Activated T-helper 2 cell treated with anti-CD3 and anti-CD28 coated beads, Interferon-gamma antibody, Interleukin-2, Interleukin-4, amounts not matched to agents 10 μg/mL and 5 μg/mL and 100 μg/mL, durations not matched to agents 14 hours and 24 hours and 36 hours (primary cell): ENCODE measurements at regions not wholly inside any gene's neighbourhood (a gene's known extent, or its start where the extent isn't known, plus 50 kb on each side); places are given as distances from the start of the nearest gene placed in this dataset.

ENCODE experiments used
- DNase-seq: peaks from one replicate; pipeline ENCODE4 v3.0.0; 2021; ENCODE audit warnings: low spot score
- H3K27ac Mint-ChIP-seq: one replicate; pipeline ENCODE4 v1.8.0; 2021; ENCODE audit warnings: mixed read lengths
- H3K27me3 Mint-ChIP-seq: one replicate; pipeline ENCODE4 v1.8.0; 2021; ENCODE audit warnings: low read depth, mixed read lengths
- H3K36me3 Mint-ChIP-seq: one replicate; pipeline ENCODE4 v1.8.0; 2021; ENCODE audit warnings: low read depth, mixed read lengths
- H3K4me1 Mint-ChIP-seq: one replicate; pipeline ENCODE4 v1.8.0; 2021; ENCODE audit warnings: low read depth, mixed read lengths
- H3K4me3 Mint-ChIP-seq: one replicate; pipeline ENCODE4 v1.8.0; 2021; ENCODE audit warnings: low read depth, mild to moderate bottlenecking, moderate library complexity, mixed read lengths
- H3K9me3 Mint-ChIP-seq: one replicate; pipeline ENCODE4 v1.8.0; 2021; ENCODE audit warnings: mixed read lengths
- intact Hi-C: fragments of 100-400 bp; cut with micrococcal nuclease; formaldehyde crosslinking; loops from one replicate; pipeline ENCODE4 v1.15.1; 2023

GRCh38 chrX:129037389-129037788 lies 485.9 kb downstream of the SMARCA1 start:
- Mint-ChIP-seq H3K36me3 (no peaks in the 10 kb centered on the region), H3K4me1 (no peaks in the 10 kb centered on the region), H3K27me3 (no peaks in the 10 kb centered on the region), H3K27ac (no peak overlapping the region), H3K4me3 (no peak overlapping the region), H3K9me3 (no peaks in the 10 kb centered on the region)
- no peak for DNase-seq
- intact Hi-C loops: no loop called here

- intact Hi-C loops: no loop called here
- Mint-ChIP-seq H3K27ac (no peak overlapping the region), H3K4me1 (no peaks in the 10 kb centered on the region), H3K36me3 (no peaks in the 10 kb centered on the region), H3K9me3 (no peaks in the 10 kb centered on the region), H3K27me3 (no peaks in the 10 kb centered on the region), H3K4me3 (no peak overlapping the region)
- DNase-seq: no peak
Measured at GRCh38 chrX:129035180-129035579, 488.1 kb downstream of the SMARCA1 start.

GRCh38 chrX:129034196-129034595 lies 489.1 kb downstream of the SMARCA1 start:
- Mint-ChIP-seq H3K4me1 (no peaks in the 10 kb centered on the region), H3K27me3 (no peaks in the 10 kb centered on the region), H3K4me3 (no peak overlapping the region), H3K36me3 (no peaks in the 10 kb centered on the region), H3K27ac (no peak overlapping the region), H3K9me3 (no peaks in the 10 kb centered on the region)
- intact Hi-C loops: no loop called here
- no peak for DNase-seq

- no peak for DNase-seq
- intact Hi-C loops: no loop called here
- H3K9me3 Mint-ChIP-seq: no peaks in the 10 kb centered on the region
- H3K4me1 Mint-ChIP-seq: no peaks in the 10 kb centered on the region
- no peaks in the 10 kb centered on the region for H3K36me3 Mint-ChIP-seq
- no peak overlapping the region for H3K4me3 Mint-ChIP-seq
- H3K27me3 Mint-ChIP-seq: no peaks in the 10 kb centered on the region
- no peak overlapping the region for H3K27ac Mint-ChIP-seq
Measured at GRCh38 chrX:129026202-129026601, 497.1 kb downstream of the SMARCA1 start.

GRCh38 chrX:129025376-129025775 lies 497.9 kb downstream of the SMARCA1 start:
- no peaks in the 10 kb centered on the region for H3K27me3 Mint-ChIP-seq
- H3K4me3 Mint-ChIP-seq: no peak overlapping the region
- no peak for DNase-seq
- H3K4me1 Mint-ChIP-seq: no peaks in the 10 kb centered on the region
- no peak overlapping the region for H3K27ac Mint-ChIP-seq
- H3K9me3 Mint-ChIP-seq: no peaks in the 10 kb centered on the region
- intact Hi-C loops: no loop called here
- no peaks in the 10 kb centered on the region for H3K36me3 Mint-ChIP-seq

- intact Hi-C loops: no loop called here
- Mint-ChIP-seq H3K4me3 (no peak overlapping the region), H3K4me1 (no peaks in the 10 kb centered on the region), H3K27ac (no peak overlapping the region), H3K36me3 (no peaks in the 10 kb centered on the region), H3K27me3 (no peaks in the 10 kb centered on the region), H3K9me3 (no peaks in the 10 kb centered on the region)
- no peak for DNase-seq
Measured at GRCh38 chrX:129019412-129019811, 503.9 kb downstream of the SMARCA1 start.

- Mint-ChIP-seq H3K27ac (no peak overlapping the region), H3K9me3 (no peaks in the 10 kb centered on the region), H3K4me1 (no peaks in the 10 kb centered on the region), H3K36me3 (no peaks in the 10 kb centered on the region), H3K27me3 (no peaks in the 10 kb centered on the region), H3K4me3 (no peak overlapping the region)
- intact Hi-C loops: no loop called here
- DNase-seq: no peak
Measured at GRCh38 chrX:129015381-129015780, 507.9 kb downstream of the SMARCA1 start.

GRCh38 chrX:129013574-129013973 lies 509.7 kb downstream of the SMARCA1 start:
- no peaks in the 10 kb centered on the region for H3K36me3 Mint-ChIP-seq
- no peaks in the 10 kb centered on the region for H3K27me3 Mint-ChIP-seq
- H3K4me1 Mint-ChIP-seq: no peaks in the 10 kb centered on the region
- no peak overlapping the region for H3K4me3 Mint-ChIP-seq
- H3K9me3 Mint-ChIP-seq: no peaks in the 10 kb centered on the region
- intact Hi-C loops: no loop called here
- DNase-seq: no peak
- H3K27ac Mint-ChIP-seq: no peak overlapping the region

GRCh38 chrX:129007631-129008030 lies 515.7 kb downstream of the SMARCA1 start:
- H3K4me1 Mint-ChIP-seq: no peaks in the 10 kb centered on the region
- no peaks in the 10 kb centered on the region for H3K36me3 Mint-ChIP-seq
- DNase-seq: no peak
- no peaks in the 10 kb centered on the region for H3K27me3 Mint-ChIP-seq
- no peak overlapping the region for H3K27ac Mint-ChIP-seq
- intact Hi-C loops: no loop called here
- no peak overlapping the region for H3K4me3 Mint-ChIP-seq
- H3K9me3 Mint-ChIP-seq: no peaks in the 10 kb centered on the region

GRCh38 chrX:129006491-129006890 lies 516.8 kb downstream of the SMARCA1 start:
- H3K27ac Mint-ChIP-seq: no peak overlapping the region
- no peaks in the 10 kb centered on the region for H3K27me3 Mint-ChIP-seq
- no peaks in the 10 kb centered on the region for H3K36me3 Mint-ChIP-seq
- DNase-seq: no peak
- no peaks in the 10 kb centered on the region for H3K9me3 Mint-ChIP-seq
- no peaks in the 10 kb centered on the region for H3K4me1 Mint-ChIP-seq
- H3K4me3 Mint-ChIP-seq: no peak overlapping the region
- intact Hi-C loops: no loop called here

- Mint-ChIP-seq H3K36me3 (no peaks in the 10 kb centered on the region), H3K27ac (no peak overlapping the region), H3K9me3 (no peaks in the 10 kb centered on the region), H3K27me3 (no peaks in the 10 kb centered on the region), H3K4me1 (no peaks in the 10 kb centered on the region), H3K4me3 (no peak overlapping the region)
- DNase-seq: no peak
- intact Hi-C loops: no loop called here
Measured at GRCh38 chrX:129000797-129001196, 522.5 kb downstream of the SMARCA1 start.

- H3K9me3 Mint-ChIP-seq: no peaks in the 10 kb centered on the region
- intact Hi-C loops: no loop called here
- no peak for DNase-seq
Measured at GRCh38 chrX:129000018-129000417, 523.3 kb downstream of the SMARCA1 start.

GRCh38 chrX:128992107-128992971 lies 531.0 kb downstream of the SMARCA1 start:
- no peaks in the 10 kb centered on the region for H3K4me1 Mint-ChIP-seq
- no peaks in the 10 kb centered on the region for H3K36me3 Mint-ChIP-seq
- H3K4me3 Mint-ChIP-seq: no peak overlapping the region
- DNase-seq: no peak
- H3K9me3 Mint-ChIP-seq: peaks cover 4% of the 10 kb centered on the region
- H3K27ac Mint-ChIP-seq: no peak overlapping the region
- intact Hi-C loops: no loop called here
- H3K27me3 Mint-ChIP-seq: no peaks in the 10 kb centered on the region

More at GRCh38 chrX:129000018-129000417, 523.3 kb downstream of the SMARCA1 start:
- H3K4me3 Mint-ChIP-seq: no peak overlapping the region
- H3K36me3 Mint-ChIP-seq: no peaks in the 10 kb centered on the region
- H3K4me1 Mint-ChIP-seq: no peaks in the 10 kb centered on the region
- H3K27me3 Mint-ChIP-seq: no peaks in the 10 kb centered on the region
- no peak overlapping the region for H3K27ac Mint-ChIP-seq
